ENCODE measurements at regions not wholly inside any gene's neighbourhood (a gene's known extent, or its start where the extent isn't known, plus 50 kb on each side); places are given as distances from the start of the nearest gene placed in this dataset.
A peak's percentile ranks its signal among the peaks of the same experiment; 100 is the strongest.

GRCh38 chr18:63046375-63046774 is 273.2 kb downstream of the BCL2 start:
- TF ChIP-seq CTCF (IDR thresholded peaks at IDR 0.05; ENCODE audit: control extremely low read depth, extremely low read depth, low read depth, missing control alignments): no peak
- no peak for DNase-seq (ENCODE audit: extremely low spot score)
- POLR2A ChIA-PET: no interaction called here
- CTCF ChIA-PET: no interaction called here

GRCh38 chr18:63043516-63043915 is 276.1 kb downstream of the BCL2 start:
- DNase-seq (ENCODE audit: extremely low spot score): no peak
- POLR2A ChIA-PET: no interaction called here
- CTCF ChIA-PET: interaction anchor here (1.1 to 2.4 kb wide), 4 partner anchors 10 to 88 kb away, joined by 3 to 8 read pairs (median 5); no protein-coding TSS in a partner anchor
- no peak for TF ChIP-seq CTCF (IDR thresholded peaks at IDR 0.05; ENCODE audit: control extremely low read depth, extremely low read depth, low read depth, missing control alignments)

- POLR2A ChIA-PET: no interaction called here
- no peak for TF ChIP-seq CTCF (IDR thresholded peaks at IDR 0.05; ENCODE audit: control extremely low read depth, extremely low read depth, low read depth, missing control alignments)
- CTCF ChIA-PET: interaction anchor here (0.8 to 1.8 kb wide), 4 partner anchors 25 to 99 kb away, joined by 3 to 5 read pairs (median 4); no protein-coding TSS in a partner anchor
- no peak for DNase-seq (ENCODE audit: extremely low spot score)
Measured at GRCh38 chr18:63042351-63042750, 277.2 kb downstream of the BCL2 start.

- POLR2A ChIA-PET: no interaction called here
- TF ChIP-seq CTCF (IDR thresholded peaks at IDR 0.05; ENCODE audit: control extremely low read depth, extremely low read depth, low read depth, missing control alignments): no peak
- CTCF ChIA-PET: interaction anchor here (1.1 to 2.6 kb wide), 3 partner anchors 23 to 26 kb away, joined by 3 to 13 read pairs (median 4); no protein-coding TSS in a partner anchor
- DNase-seq (ENCODE audit: extremely low spot score): peak; percentile 59
Measured at GRCh38 chr18:63040788-63041410, 278.7 kb downstream of the BCL2 start.

- POLR2A ChIA-PET: no interaction called here
- TF ChIP-seq CTCF (IDR thresholded peaks at IDR 0.05; ENCODE audit: control extremely low read depth, extremely low read depth, low read depth, missing control alignments): no peak
- no peak for DNase-seq (ENCODE audit: extremely low spot score)
- CTCF ChIA-PET: interaction anchor here (0.9 to 2.1 kb wide), 3 partner anchors 9 to 399 kb away, joined by 3 to 8 read pairs (median 3); no protein-coding TSS in a partner anchor
Measured at GRCh38 chr18:63037491-63037890, 282.1 kb downstream of the BCL2 start.

GRCh38 chr18:63031375-63031774 is 288.2 kb downstream of the BCL2 start:
- ChIA-PET POLR2A (no interaction called here), CTCF (interaction anchor here (0.8 kb wide), 1 partner anchor 17 kb away, joined by 3 read pairs; no protein-coding TSS in a partner anchor)
- no peak for TF ChIP-seq CTCF (IDR thresholded peaks at IDR 0.05; ENCODE audit: control extremely low read depth, extremely low read depth, low read depth, missing control alignments)
- DNase-seq (ENCODE audit: extremely low spot score): no peak
